Left ventricle myocardium inferior (tissue), 1 donor: ENCODE measurements at regions not wholly inside any gene's neighbourhood (a gene's known extent, or its start where the extent isn't known, plus 50 kb on each side); places are given as distances from the start of the nearest gene placed in this dataset.

Source experiments
- DNase-seq: peaks from one replicate; pipeline ENCODE4 v3.0.0-alpha.2; 2020
- H3K27ac ChIP-seq: fragments of 200-600 bp; replicated peaks from 2 replicates; pipeline ENCODE4 v1.8.0; 2021
- H3K27me3 ChIP-seq: fragments of 200-600 bp; 2 replicates; pipeline ENCODE4 v1.8.0; 2021; ENCODE audit warnings: low read depth
- H3K36me3 ChIP-seq: fragments of 200-600 bp; 2 replicates; pipeline ENCODE4 v1.8.0; 2021
- H3K4me1 ChIP-seq: fragments of 200-600 bp; 2 replicates; pipeline ENCODE4 v1.8.0; 2021
- H3K4me3 ChIP-seq: fragments of 200-600 bp; 2 replicates; pipeline ENCODE4 v1.8.0; 2021; ENCODE audit warnings: mild to moderate bottlenecking, moderate library complexity
- H3K9me3 ChIP-seq: fragments of 200-600 bp; replicated peaks from 2 replicates; pipeline ENCODE4 v1.8.0; 2021
- intact Hi-C: fragments of 100-400 bp; cut with micrococcal nuclease; formaldehyde crosslinking; loops from one replicate; pipeline ENCODE4 v1.11.0; 2022
- TF ChIP-seq, protein P1 (sequence below): fragments of 200-600 bp; IDR thresholded peaks from 2 replicates; pipeline ENCODE4 v1.8.0; 2021; ENCODE audit warnings: antibody characterized with exemption, mild to moderate bottlenecking, borderline replicate concordance
- donor health status: DM: no; HTN: yes; CAD: no; lungs with severe emphysema.

DNA sequence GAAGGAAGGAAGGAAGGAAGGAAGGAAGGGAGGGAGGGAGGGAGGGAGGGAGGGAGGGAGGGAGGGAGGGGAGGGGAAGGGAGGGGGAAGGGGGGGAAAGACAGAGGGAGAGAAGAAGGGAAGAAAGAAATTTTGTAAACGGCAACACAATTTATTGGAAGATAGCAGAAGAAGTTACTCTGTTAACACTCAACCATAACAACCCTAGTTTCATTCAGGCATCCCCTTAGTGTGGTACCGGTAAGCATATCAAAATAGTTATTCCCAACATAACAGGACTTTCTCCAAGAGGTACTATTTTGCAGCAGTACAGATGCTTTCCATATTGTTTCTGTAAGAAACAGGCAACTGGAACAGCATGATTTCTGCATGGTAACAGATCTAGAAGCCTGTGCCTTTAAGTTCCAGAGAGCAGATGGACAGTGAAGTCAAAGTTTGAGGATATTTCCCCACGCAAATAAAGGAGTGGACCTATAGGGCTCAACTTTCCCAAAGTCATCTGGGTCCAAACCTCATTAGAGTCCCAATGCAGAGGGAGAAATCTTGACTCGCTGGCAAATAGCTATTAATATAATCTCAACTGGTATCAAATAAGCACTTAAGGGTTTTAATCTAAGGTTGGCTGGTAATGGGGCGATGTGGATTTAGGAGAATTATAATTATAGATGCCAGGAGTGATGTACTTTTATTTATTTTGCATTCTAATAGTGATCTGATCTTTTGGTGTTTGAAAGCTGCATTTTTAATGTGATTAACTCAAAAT lies 69.4 kb downstream of the TENT5A start:
- Histone ChIP-seq H3K9me3 (peaks cover 5% of the 10 kb centered on the region), H3K27me3 (no peaks in the 10 kb centered on the region), H3K36me3 (no peaks in the 10 kb centered on the region), H3K4me1 (peaks cover 32% of the 10 kb centered on the region), H3K4me3 (no peak overlapping the region), H3K27ac (peak overlapping the region; percentile 17)
- no peak for DNase-seq
- intact Hi-C loops = no loop called here
- TF ChIP-seq, protein P1, sequence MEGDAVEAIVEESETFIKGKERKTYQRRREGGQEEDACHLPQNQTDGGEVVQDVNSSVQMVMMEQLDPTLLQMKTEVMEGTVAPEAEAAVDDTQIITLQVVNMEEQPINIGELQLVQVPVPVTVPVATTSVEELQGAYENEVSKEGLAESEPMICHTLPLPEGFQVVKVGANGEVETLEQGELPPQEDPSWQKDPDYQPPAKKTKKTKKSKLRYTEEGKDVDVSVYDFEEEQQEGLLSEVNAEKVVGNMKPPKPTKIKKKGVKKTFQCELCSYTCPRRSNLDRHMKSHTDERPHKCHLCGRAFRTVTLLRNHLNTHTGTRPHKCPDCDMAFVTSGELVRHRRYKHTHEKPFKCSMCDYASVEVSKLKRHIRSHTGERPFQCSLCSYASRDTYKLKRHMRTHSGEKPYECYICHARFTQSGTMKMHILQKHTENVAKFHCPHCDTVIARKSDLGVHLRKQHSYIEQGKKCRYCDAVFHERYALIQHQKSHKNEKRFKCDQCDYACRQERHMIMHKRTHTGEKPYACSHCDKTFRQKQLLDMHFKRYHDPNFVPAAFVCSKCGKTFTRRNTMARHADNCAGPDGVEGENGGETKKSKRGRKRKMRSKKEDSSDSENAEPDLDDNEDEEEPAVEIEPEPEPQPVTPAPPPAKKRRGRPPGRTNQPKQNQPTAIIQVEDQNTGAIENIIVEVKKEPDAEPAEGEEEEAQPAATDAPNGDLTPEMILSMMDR = no peak

DNA sequence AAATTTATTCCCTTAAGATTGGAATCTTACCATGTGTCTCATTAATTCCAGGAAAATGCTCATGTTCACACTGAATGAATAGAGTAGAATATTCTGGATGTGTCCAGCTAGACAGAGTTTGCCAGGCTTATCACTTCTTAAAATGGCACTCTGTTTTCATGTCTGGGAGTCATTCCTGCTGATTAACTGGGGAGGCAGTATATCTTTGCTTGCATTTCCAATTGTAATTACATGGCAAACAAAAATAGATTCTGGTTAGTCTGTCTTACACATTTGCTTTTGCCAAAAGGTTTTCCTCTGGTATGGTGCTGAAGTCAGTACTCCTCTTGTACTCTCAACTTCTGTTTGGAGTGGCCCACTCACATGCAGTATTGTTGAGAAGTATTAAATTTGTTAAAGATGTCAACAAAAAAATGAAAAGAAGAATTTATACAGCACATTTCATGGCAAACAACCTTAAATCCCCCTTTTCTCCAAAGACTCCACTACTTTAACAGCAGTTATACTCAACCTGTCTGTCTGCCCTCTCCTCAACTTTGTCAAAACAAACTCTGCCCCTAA lies 70.2 kb downstream of the TENT5A start:
- intact Hi-C loops = no loop called here
- Histone ChIP-seq H3K9me3 (peaks cover 6% of the 10 kb centered on the region), H3K4me3 (no peak overlapping the region), H3K4me1 (peaks cover 32% of the 10 kb centered on the region), H3K36me3 (no peaks in the 10 kb centered on the region), H3K27ac (peak overlapping the region; percentile 49), H3K27me3 (no peaks in the 10 kb centered on the region)
- no peak for DNase-seq
- TF ChIP-seq, protein P1 = peak; percentile 22

DNA sequence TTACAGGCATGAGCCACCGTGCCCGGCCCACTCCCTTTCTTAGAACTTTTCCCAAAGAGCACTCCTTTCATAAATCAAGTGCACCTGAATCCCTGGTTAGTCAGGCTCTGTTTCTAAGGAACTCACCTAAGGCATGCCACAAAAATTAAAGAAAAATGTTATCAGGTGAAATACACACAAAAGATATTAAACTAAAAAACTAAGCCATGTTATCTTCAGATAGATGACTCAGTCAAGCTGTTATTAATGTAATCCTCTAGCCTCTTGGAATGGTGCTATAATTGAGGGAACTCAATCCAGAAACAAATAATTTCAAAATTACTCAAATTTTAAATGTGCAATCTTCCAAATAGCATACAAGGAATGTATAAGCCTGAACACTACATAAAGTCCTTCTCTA lies 83.0 kb downstream of the TENT5A start:
- no peak for DNase-seq
- Histone ChIP-seq H3K27me3 (no peaks in the 10 kb centered on the region), H3K4me3 (no peak overlapping the region), H3K27ac (peak overlapping the region; percentile 75), H3K9me3 (no peaks in the 10 kb centered on the region), H3K36me3 (no peaks in the 10 kb centered on the region), H3K4me1 (peaks cover 30% of the 10 kb centered on the region)
- TF ChIP-seq, protein P1 = no peak
- intact Hi-C loops = no loop called here

DNA sequence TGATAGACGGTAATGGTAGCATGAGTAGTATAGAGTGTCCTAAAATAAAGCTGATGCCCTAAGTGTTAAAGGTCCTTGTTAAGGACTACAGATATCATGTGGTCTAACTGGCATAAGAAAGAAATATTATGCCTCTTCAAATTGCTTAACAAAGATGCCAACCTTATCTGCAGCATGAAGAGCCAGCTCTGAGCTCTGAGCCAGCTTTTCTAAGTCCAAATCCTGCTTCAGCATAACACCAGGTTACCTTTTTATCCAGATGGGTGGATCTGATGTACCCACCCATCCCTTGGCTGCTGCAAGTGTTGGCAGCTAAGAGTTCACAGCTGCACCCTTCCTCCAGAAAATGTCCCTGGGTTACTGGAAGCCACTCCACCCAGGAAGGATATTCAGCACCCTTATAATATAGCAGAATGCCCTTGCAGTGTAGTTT lies 83.8 kb downstream of the TENT5A start:
- Histone ChIP-seq H3K4me1 (peaks cover 30% of the 10 kb centered on the region), H3K27me3 (no peaks in the 10 kb centered on the region), H3K9me3 (no peaks in the 10 kb centered on the region), H3K4me3 (peak overlapping the region; percentile 11), H3K27ac (peak overlapping the region; percentile 75), H3K36me3 (no peaks in the 10 kb centered on the region)
- DNase-seq = peak; percentile 22
- intact Hi-C loops = no loop called here
- TF ChIP-seq, protein P1 = no peak

DNA sequence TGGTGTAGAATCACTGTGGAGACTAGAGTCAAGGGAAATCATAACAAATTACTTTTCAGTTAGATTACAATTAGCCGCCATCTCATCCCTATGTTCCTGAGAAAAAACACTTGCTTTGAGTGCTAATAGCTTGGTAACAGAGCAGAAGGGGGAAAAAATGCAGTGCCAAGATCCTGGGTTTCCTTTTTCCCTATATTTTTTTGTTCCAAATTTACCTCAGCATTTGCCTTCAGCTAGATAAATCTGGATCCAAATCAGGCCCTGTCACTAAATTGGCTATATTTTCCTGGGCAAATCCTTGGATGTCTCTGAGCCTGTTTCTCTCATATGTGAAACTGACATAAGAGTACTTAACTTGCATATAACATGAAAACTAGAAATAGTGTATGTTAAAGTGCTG lies 86.0 kb downstream of the TENT5A start:
- intact Hi-C loops = no loop called here
- H3K4me3 ChIP-seq = no peak overlapping the region
- peaks cover 25% of the 10 kb centered on the region for H3K4me1 ChIP-seq
- no peaks in the 10 kb centered on the region for H3K9me3 ChIP-seq
- H3K27ac ChIP-seq = peak overlapping the region; percentile 24
- no peaks in the 10 kb centered on the region for H3K36me3 ChIP-seq
- DNase-seq = no peak
- TF ChIP-seq, protein P1 = no peak
- H3K27me3 ChIP-seq = no peaks in the 10 kb centered on the region
